ENCODE measurements at regions not wholly inside any gene's neighbourhood (a gene's known extent, or its start where the extent isn't known, plus 50 kb on each side); places are given as distances from the start of the nearest gene placed in this dataset.

GRCh38 chr14:101113108-101113612, 209.6 kb upstream of the RTL1 start:
- Histone ChIP-seq H3K4me2 (ENCODE audit: low read depth, low read length) (no peak overlapping the region), H3K36me3 (replicated peaks; ENCODE audit: insufficient read depth, low read length) (no peaks in the 10 kb centered on the region), H3K79me2 (ENCODE audit: low read length) (no peaks in the 10 kb centered on the region), H2AFZ (ENCODE audit: low read length) (no peak overlapping the region), H3K9ac (ENCODE audit: low read length) (no peak overlapping the region), H3F3A (ENCODE audit: insufficient read depth, low read length) (no peaks in the 10 kb centered on the region), H3K27me3 (replicated peaks; ENCODE audit: insufficient read depth, low read length) (peaks cover 3% of the 10 kb centered on the region; the same call in 1 of the 2 replicates), H3K27ac (ENCODE audit: low read length) (no peak overlapping the region), H3K9me2 (replicated peaks; ENCODE audit: insufficient read depth, low read length) (no peaks in the 10 kb centered on the region), H3K4me3 (ENCODE audit: low read length) (no peak overlapping the region), H3K4me1 (ENCODE audit: low read length) (no peaks in the 10 kb centered on the region), H4K20me1 (ENCODE audit: insufficient read depth, low read length) (no peaks in the 10 kb centered on the region), H3K9me3 (replicated peaks; ENCODE audit: insufficient read depth, low read length) (no peaks in the 10 kb centered on the region)
- no peak for TF ChIP-seq EZH2 (optimal IDR thresholded peaks at IDR 0.05; ENCODE audit: low read depth, low read length)
- no peak for TF ChIP-seq EZH2phosphoT487 (IDR thresholded peaks at IDR 0.05; ENCODE audit: low read length)
- no peak for TF ChIP-seq CTCF (IDR thresholded peaks at IDR 0.05; ENCODE audit: low read length)
- DNase-seq = no peak

DNA sequence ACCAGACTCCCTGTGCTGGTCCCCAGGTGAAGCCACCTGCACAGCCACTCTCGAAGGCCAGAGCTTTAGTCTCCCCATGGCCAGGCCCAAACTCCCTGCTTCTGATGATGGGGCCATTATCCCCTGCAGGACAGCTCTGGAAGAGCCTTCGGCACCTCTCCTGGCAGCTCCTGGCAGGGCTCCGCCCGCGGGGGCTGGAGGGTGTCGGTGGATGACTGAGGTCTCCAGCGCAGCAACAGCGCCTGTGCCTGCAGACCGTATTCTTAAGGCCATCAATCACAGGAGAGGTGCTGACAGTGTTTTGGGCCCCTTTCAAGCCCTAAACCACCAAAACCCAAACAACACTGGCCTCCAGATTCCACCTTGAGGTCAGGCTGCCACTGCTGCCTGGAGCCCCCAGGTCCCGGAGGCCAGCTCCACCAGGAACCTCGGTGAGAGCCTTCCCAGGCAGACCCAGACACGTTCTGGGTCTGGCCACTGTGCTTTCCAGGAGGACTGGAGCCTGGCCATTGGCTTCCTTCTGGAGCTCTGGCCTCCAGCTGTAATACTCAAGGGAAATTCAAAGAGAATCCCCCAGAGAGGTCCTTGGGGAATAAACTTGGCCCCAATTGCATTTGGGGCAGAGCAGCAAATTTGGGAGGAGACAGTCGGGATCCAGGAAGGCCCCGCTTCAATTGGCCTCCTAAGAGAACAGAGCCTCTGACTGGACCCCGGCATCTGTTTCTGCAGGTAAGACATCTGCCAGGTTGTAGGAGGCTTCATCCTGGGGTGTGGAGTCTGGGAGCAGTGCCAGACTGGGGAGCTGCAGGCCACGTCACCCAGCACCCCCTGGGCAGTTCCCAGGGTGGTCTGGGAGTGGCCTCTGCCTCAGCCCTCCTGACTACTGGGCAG, 210.6 kb upstream of the RTL1 start:
- no peak for DNase-seq
- Histone ChIP-seq H3F3A (ENCODE audit: insufficient read depth, low read length) (no peaks in the 10 kb centered on the region), H3K36me3 (replicated peaks; ENCODE audit: insufficient read depth, low read length) (no peaks in the 10 kb centered on the region), H3K27ac (ENCODE audit: low read length) (no peak overlapping the region), H3K4me3 (ENCODE audit: low read length) (no peak overlapping the region), H3K9me2 (replicated peaks; ENCODE audit: insufficient read depth, low read length) (no peaks in the 10 kb centered on the region), H2AFZ (ENCODE audit: low read length) (no peak overlapping the region), H3K79me2 (ENCODE audit: low read length) (no peaks in the 10 kb centered on the region), H3K4me2 (ENCODE audit: low read depth, low read length) (no peak overlapping the region), H3K27me3 (replicated peaks; ENCODE audit: insufficient read depth, low read length) (peaks cover 11% of the 10 kb centered on the region), H3K9me3 (replicated peaks; ENCODE audit: insufficient read depth, low read length) (no peaks in the 10 kb centered on the region), H4K20me1 (ENCODE audit: insufficient read depth, low read length) (no peaks in the 10 kb centered on the region), H3K4me1 (ENCODE audit: low read length) (no peaks in the 10 kb centered on the region), H3K9ac (ENCODE audit: low read length) (no peak overlapping the region)
- TF ChIP-seq EZH2 (optimal IDR thresholded peaks at IDR 0.05; ENCODE audit: low read depth, low read length) = no peak
- no peak for TF ChIP-seq CTCF (IDR thresholded peaks at IDR 0.05; ENCODE audit: low read length)
- TF ChIP-seq EZH2phosphoT487 (IDR thresholded peaks at IDR 0.05; ENCODE audit: low read length) = no peak

DNA sequence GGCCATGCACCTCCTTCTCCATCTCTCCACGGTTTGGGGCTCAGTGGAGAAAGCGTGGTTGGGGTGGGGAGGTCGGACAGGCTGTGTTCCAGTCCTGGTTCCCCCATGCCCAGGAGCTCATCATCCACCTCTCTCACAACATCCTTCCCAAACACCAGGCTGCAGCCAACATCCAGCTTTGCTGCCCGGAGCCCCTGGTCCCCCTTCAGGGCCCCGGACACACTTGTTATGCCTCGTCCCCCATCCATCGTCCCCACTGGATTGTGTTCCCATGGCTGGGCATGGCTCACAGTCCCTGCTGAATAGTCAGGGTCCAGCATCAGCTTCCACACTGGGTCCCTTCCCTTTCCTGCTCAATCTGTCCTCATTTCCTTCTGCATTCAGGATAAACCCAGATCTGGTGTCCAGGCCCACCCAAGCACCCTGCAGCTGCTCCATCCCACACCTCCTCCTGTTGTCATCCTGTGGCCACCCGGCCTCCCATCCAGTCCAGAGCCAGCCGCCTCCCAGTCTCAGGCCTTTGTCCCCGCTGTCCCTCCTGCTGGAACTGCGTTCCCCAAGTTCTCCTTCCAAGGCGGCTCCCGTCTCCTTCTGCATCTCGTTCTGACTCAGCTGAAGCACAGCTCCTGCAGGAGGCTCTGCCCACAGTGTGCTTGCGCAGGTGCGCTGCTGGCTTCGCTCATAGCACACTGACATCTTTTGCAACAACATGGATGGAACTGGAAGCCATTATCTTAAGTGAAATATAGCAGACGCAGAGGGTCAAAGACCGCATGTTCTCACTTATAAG, 211.4 kb upstream of the RTL1 start:
- H3K4me1 ChIP-seq (ENCODE audit: low read length) = no peaks in the 10 kb centered on the region
- H3K9me3 ChIP-seq (replicated peaks; ENCODE audit: insufficient read depth, low read length) = no peaks in the 10 kb centered on the region
- H3K9ac ChIP-seq (ENCODE audit: low read length) = no peak overlapping the region
- TF ChIP-seq EZH2 (optimal IDR thresholded peaks at IDR 0.05; ENCODE audit: low read depth, low read length) = no peak
- no peak for TF ChIP-seq EZH2phosphoT487 (IDR thresholded peaks at IDR 0.05; ENCODE audit: low read length)
- H3K36me3 ChIP-seq (replicated peaks; ENCODE audit: insufficient read depth, low read length) = no peaks in the 10 kb centered on the region
- no peaks in the 10 kb centered on the region for H3K79me2 ChIP-seq (ENCODE audit: low read length)
- H3K27me3 ChIP-seq (replicated peaks; ENCODE audit: insufficient read depth, low read length) = peaks cover 19% of the 10 kb centered on the region
- H3K9me2 ChIP-seq (replicated peaks; ENCODE audit: insufficient read depth, low read length) = no peaks in the 10 kb centered on the region
- no peaks in the 10 kb centered on the region for H3F3A ChIP-seq (ENCODE audit: insufficient read depth, low read length)
- no peak for DNase-seq
- no peak overlapping the region for H3K4me2 ChIP-seq (ENCODE audit: low read depth, low read length)
- no peak overlapping the region for H3K27ac ChIP-seq (ENCODE audit: low read length)
- H2AFZ ChIP-seq (ENCODE audit: low read length) = no peak overlapping the region
- H4K20me1 ChIP-seq (ENCODE audit: insufficient read depth, low read length) = no peaks in the 10 kb centered on the region
- H3K4me3 ChIP-seq (ENCODE audit: low read length) = no peak overlapping the region

Data from MM.1S (cell line).